Renal cortex interstitium (tissue), 11 donors: ENCODE measurements at regions not wholly inside any gene's neighbourhood (a gene's known extent, or its start where the extent isn't known, plus 50 kb on each side); places are given as distances from the start of the nearest gene placed in this dataset.

Experiments used
- DNase-seq, 11 donors: peaks; one replicate each; pipeline ENCODE4 v3.0.0-alpha.2; 2013; ENCODE audit warnings: low read depth in 9 of 11, low spot score in 4 of 11; ENCODE audit errors: extremely low read depth in 1 of 11

GRCh38 chr1:38763121-38763520, 96.5 kb downstream of the RRAGC start:
- DNase-seq = no peak

- DNase-seq = no peak
Measured at GRCh38 chr1:38760562-38760961, 99.0 kb downstream of the RRAGC start.

- no peak for DNase-seq
Measured at GRCh38 chr1:38758820-38759219, 100.8 kb downstream of the RRAGC start.

GRCh38 chr1:38746941-38747600, 112.5 kb downstream of the RRAGC start:
- DNase-seq = no peak

- DNase-seq = peak in 1 of 11 donors; percentile 67
Measured at GRCh38 chr1:38746402-38746935, 113.1 kb downstream of the RRAGC start.

- no peak for DNase-seq
Measured at GRCh38 chr1:38745476-38746401, 113.8 kb downstream of the RRAGC start.

GRCh38 chr1:38744452-38745350, 114.9 kb downstream of the RRAGC start:
- DNase-seq = no peak

- no peak for DNase-seq
Measured at GRCh38 chr1:38743184-38743583, 116.4 kb downstream of the RRAGC start.

GRCh38 chr1:38741341-38741740, 118.2 kb downstream of the RRAGC start:
- no peak for DNase-seq

GRCh38 chr1:38740487-38740886, 119.1 kb downstream of the RRAGC start:
- no peak for DNase-seq

GRCh38 chr1:38738207-38738606, 121.4 kb downstream of the RRAGC start:
- DNase-seq = no peak

GRCh38 chr1:38736399-38736798, 123.2 kb downstream of the RRAGC start:
- no peak for DNase-seq

GRCh38 chr1:38735651-38736161, 123.9 kb downstream of the RRAGC start:
- DNase-seq = no peak

GRCh38 chr1:38733761-38734160, 125.8 kb downstream of the RRAGC start:
- DNase-seq = no peak

GRCh38 chr1:38730511-38731397, 128.8 kb downstream of the RRAGC start:
- no peak for DNase-seq

GRCh38 chr1:38728585-38728908, 131.0 kb downstream of the RRAGC start:
- DNase-seq = peak in 1 of 11 donors; percentile 12

GRCh38 chr1:38727684-38728584, 131.6 kb downstream of the RRAGC start:
- peak in 8 of 11 donors; percentile 53 to 80 (median 67) for DNase-seq
